Liver (tissue), 8 donors: ENCODE measurements at regions not wholly inside any gene's neighbourhood (a gene's known extent, or its start where the extent isn't known, plus 50 kb on each side); places are given as distances from the start of the nearest gene placed in this dataset.

ENCODE experiments used
- DNase-seq: peaks from one replicate; pipeline ENCODE4 v3.0.0-alpha.2; 2017; ENCODE audit warnings: low spot score
- H3K27ac ChIP-seq, 2 donors: one replicate each; pipeline ENCODE4 v1.7.0; 2013; ENCODE audit warnings: inconsistent platforms in 2 of 2, low read length in 2 of 2, control low read depth in 1 of 2, low read depth in 1 of 2, mild to moderate bottlenecking in 1 of 2
- H3K27me3 ChIP-seq, 4 donors: one replicate each; pipeline versions ENCODE4 v1.6.1 to v1.7.0; 2013; ENCODE audit warnings: low read length in 3 of 4, inconsistent platforms in 1 of 4, mild to moderate bottlenecking in 1 of 4, moderate library complexity in 1 of 4; ENCODE audit not compliant: control insufficient read depth in 4 of 4, insufficient read depth in 4 of 4
- H3K36me3 ChIP-seq, 4 donors: one replicate each; pipeline versions ENCODE4 v1.6.1 to v1.7.0; 2013; ENCODE audit warnings: low read length in 3 of 4, mild to moderate bottlenecking in 3 of 4, low read depth in 1 of 4, moderate library complexity in 1 of 4; ENCODE audit not compliant: control insufficient read depth in 4 of 4, insufficient read depth in 3 of 4
- H3K4me1 ChIP-seq, 4 donors: one replicate each; pipeline versions ENCODE4 v1.6.1 to v1.7.0; 2013; ENCODE audit warnings: low read length in 3 of 4, mild to moderate bottlenecking in 3 of 4, moderate library complexity in 1 of 4; ENCODE audit not compliant: control insufficient read depth in 4 of 4, insufficient read depth in 4 of 4
- H3K4me3 ChIP-seq, 3 donors: one replicate each; pipeline versions ENCODE4 v1.6.1 to v1.7.0; 2013; ENCODE audit warnings: low read length in 3 of 3, control low read depth in 1 of 3, low read depth in 1 of 3, mild to moderate bottlenecking in 1 of 3
- H3K9ac ChIP-seq, 2 donors: one replicate each; pipeline ENCODE4 v1.7.0; 2013; ENCODE audit warnings: low read length in 2 of 2, mild to moderate bottlenecking in 2 of 2, moderate library complexity in 2 of 2, control low read depth in 1 of 2, low read depth in 1 of 2
- H3K9me3 ChIP-seq, 4 donors: one replicate each; pipeline versions ENCODE4 v1.6.1 to v1.7.0; 2013; ENCODE audit warnings: low read length in 3 of 4; ENCODE audit not compliant: control insufficient read depth in 4 of 4
- ATF3 ChIP-seq: IDR thresholded peaks from 2 replicates; pipeline ENCODE4 v1.6.1; 2016; ENCODE audit warnings: antibody characterized with exemption
- CTCF ChIP-seq: fragments of 150-350 bp; IDR thresholded peaks from 2 replicates; pipeline ENCODE4 v1.5.1; 2017; ENCODE audit warnings: improper control_type of control experiment, low read depth, low read length; ENCODE audit not compliant: missing input control
- EGR1 ChIP-seq, 2 donors: IDR thresholded peaks; 2 replicates each; pipeline ENCODE4 v1.6.1; 2016 to 2018; ENCODE audit warnings: antibody characterized with exemption in 2 of 2, low read depth in 2 of 2
- FOXA2 ChIP-seq: IDR thresholded peaks from 2 replicates; pipeline ENCODE4 v1.6.1; 2016; ENCODE audit warnings: antibody characterized with exemption
- GABPA ChIP-seq, 2 donors: IDR thresholded peaks in 1 of 2; conservative IDR thresholded peaks in 1 of 2; 2 replicates each; pipeline ENCODE4 v1.6.1; 2016; ENCODE audit warnings: antibody characterized with exemption in 2 of 2, mild to moderate bottlenecking in 1 of 2, moderate library complexity in 1 of 2
- JUND ChIP-seq, 2 donors: IDR thresholded peaks; 2 replicates each; pipeline ENCODE4 v1.6.1; 2016; ENCODE audit warnings: antibody characterized with exemption in 2 of 2
- NR2F2 ChIP-seq: IDR thresholded peaks from 2 replicates; pipeline ENCODE4 v1.6.1; 2016; ENCODE audit warnings: antibody characterized with exemption
- RAD21 ChIP-seq, 2 donors: IDR thresholded peaks; 2 replicates each; pipeline ENCODE4 v1.6.1; 2016; ENCODE audit warnings: antibody characterized with exemption in 2 of 2, mild to moderate bottlenecking in 2 of 2
- RXRA ChIP-seq, 2 donors: IDR thresholded peaks; 2 replicates each; pipeline ENCODE4 v1.6.1; 2017 to 2018; ENCODE audit warnings: antibody characterized with exemption in 2 of 2, mild to moderate bottlenecking in 1 of 2
- SP1 ChIP-seq: IDR thresholded peaks from 2 replicates; pipeline ENCODE4 v1.6.1; 2018; ENCODE audit warnings: antibody characterized with exemption, mild to moderate bottlenecking
- TAF1 ChIP-seq: conservative IDR thresholded peaks from 2 replicates; pipeline ENCODE4 v1.6.1; 2016; ENCODE audit warnings: antibody characterized with exemption, mild to moderate bottlenecking
- YY1 ChIP-seq: IDR thresholded peaks from 2 replicates; pipeline ENCODE4 v1.6.1; 2016; ENCODE audit warnings: antibody characterized with exemption, mild to moderate bottlenecking
- WGBS: extraction: QIAGEN DNeasy Blood & Tissue Kit; methylation state at CpG from one replicate; pipeline ENCODE4 v1.1.7; 2013; 5-methylcytosine and 5-hydroxymethylcytosine counted together
- TF ChIP-seq, protein P1 (sequence below): IDR thresholded peaks from 2 replicates; pipeline ENCODE4 v1.6.1; 2016; ENCODE audit warnings: antibody characterized with exemption
- TF ChIP-seq, protein P2 (sequence below): IDR thresholded peaks from 2 replicates; pipeline ENCODE4 v1.6.1; 2016; ENCODE audit warnings: antibody characterized with exemption, mild to moderate bottlenecking
- donor health status: healthy.
- donor health status: healthy.
- donor health status: healthy.
- donor health status: healthy.
- donor health status: healthy.

DNA sequence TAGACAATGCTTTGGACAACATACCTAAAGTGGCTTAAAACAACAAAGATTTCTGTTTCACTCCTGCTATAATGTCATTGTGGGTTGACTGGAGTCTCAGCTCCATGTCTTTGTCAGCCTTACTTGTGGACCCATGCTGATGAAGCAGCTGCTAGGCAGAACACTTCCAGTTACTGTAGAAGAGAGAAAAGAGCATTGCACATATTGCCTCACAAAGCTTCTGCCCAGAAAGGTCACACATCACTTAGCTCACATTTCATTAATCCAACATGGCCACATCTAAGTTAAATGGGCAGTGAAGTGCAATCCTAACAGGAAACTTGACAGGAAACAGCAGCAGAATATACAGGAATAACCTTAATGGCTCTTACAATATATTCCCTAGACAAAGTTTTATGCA is 480.5 kb upstream of the HTR1E start:
- Histone ChIP-seq H3K9ac (no peak overlapping the region), H3K4me1 (no peaks in the 10 kb centered on the region), H3K27ac (no peak overlapping the region), H3K4me3 (no peak overlapping the region), H3K36me3 (no peaks in the 10 kb centered on the region), H3K9me3 (peaks cover 0 to 2% (median 0%) of the 10 kb centered on the region in 4 donors), H3K27me3 (no peaks in the 10 kb centered on the region)
- no peak for DNase-seq
- TF ChIP-seq FOXA2 (no peak), GABPA (IDR thresholded peaks at IDR 0.05 in 1 of 2, conservative IDR thresholded peaks at IDR 0.05 in 1 of 2) (no peak), SP1 (no peak), ATF3 (no peak), NR2F2 (no peak), EGR1 (IDR thresholded peaks at IDR 0.05; ENCODE audit: low read depth in 2 of 2) (no peak), YY1 (no peak), JUND (IDR thresholded peaks at IDR 0.05) (no peak), RAD21 (IDR thresholded peaks at IDR 0.05) (no peak), TAF1 (no peak)
- TF ChIP-seq, protein P1, sequence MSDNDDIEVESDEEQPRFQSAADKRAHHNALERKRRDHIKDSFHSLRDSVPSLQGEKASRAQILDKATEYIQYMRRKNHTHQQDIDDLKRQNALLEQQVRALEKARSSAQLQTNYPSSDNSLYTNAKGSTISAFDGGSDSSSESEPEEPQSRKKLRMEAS, result no peak
- TF ChIP-seq, protein P2, sequence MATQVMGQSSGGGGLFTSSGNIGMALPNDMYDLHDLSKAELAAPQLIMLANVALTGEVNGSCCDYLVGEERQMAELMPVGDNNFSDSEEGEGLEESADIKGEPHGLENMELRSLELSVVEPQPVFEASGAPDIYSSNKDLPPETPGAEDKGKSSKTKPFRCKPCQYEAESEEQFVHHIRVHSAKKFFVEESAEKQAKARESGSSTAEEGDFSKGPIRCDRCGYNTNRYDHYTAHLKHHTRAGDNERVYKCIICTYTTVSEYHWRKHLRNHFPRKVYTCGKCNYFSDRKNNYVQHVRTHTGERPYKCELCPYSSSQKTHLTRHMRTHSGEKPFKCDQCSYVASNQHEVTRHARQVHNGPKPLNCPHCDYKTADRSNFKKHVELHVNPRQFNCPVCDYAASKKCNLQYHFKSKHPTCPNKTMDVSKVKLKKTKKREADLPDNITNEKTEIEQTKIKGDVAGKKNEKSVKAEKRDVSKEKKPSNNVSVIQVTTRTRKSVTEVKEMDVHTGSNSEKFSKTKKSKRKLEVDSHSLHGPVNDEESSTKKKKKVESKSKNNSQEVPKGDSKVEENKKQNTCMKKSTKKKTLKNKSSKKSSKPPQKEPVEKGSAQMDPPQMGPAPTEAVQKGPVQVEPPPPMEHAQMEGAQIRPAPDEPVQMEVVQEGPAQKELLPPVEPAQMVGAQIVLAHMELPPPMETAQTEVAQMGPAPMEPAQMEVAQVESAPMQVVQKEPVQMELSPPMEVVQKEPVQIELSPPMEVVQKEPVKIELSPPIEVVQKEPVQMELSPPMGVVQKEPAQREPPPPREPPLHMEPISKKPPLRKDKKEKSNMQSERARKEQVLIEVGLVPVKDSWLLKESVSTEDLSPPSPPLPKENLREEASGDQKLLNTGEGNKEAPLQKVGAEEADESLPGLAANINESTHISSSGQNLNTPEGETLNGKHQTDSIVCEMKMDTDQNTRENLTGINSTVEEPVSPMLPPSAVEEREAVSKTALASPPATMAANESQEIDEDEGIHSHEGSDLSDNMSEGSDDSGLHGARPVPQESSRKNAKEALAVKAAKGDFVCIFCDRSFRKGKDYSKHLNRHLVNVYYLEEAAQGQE, result no peak

DNA sequence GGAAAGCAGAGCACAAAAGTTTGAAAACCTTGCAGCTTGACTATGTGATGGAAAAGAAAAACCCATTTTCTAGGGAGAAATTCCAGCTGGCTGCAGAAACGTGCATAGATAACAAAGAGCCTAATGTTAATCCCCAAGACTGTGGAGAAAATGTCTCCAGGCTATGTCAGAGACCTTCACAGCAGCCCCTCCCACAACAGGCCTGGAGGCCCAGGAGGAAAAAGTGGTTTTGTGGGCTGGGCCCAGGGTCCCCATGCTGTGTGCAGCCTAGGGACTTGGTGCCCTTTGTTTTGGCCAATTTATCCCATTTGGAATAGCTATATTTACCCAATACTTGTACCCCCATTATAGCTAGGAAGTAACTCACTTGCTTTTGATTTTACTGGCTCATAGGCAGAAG is 484.1 kb upstream of the HTR1E start:
- no peak for DNase-seq
- Histone ChIP-seq H3K9me3 (peaks cover 0 to 2% (median 0%) of the 10 kb centered on the region in 4 donors), H3K36me3 (no peaks in the 10 kb centered on the region), H3K4me3 (no peak overlapping the region), H3K9ac (no peak overlapping the region), H3K27ac (no peak overlapping the region), H3K4me1 (no peaks in the 10 kb centered on the region), H3K27me3 (no peaks in the 10 kb centered on the region)
- 43% methylated on average over 1 of the region's 1 CpG for WGBS
- TF ChIP-seq NR2F2 (no peak), ATF3 (no peak), CTCF (no peak), TAF1 (no peak), SP1 (no peak), RXRA (IDR thresholded peaks at IDR 0.05) (no peak), RAD21 (IDR thresholded peaks at IDR 0.05) (no peak), FOXA2 (no peak), GABPA (IDR thresholded peaks at IDR 0.05 in 1 of 2, conservative IDR thresholded peaks at IDR 0.05 in 1 of 2) (no peak)
- TF ChIP-seq, protein P2, result no peak
- TF ChIP-seq, protein P1, result no peak
